ENCODE measurements at regions not wholly inside any gene's neighbourhood (a gene's known extent, or its start where the extent isn't known, plus 50 kb on each side); places are given as distances from the start of the nearest gene placed in this dataset.
A peak's percentile ranks its signal among the peaks of the same experiment; 100 is the strongest.

GRCh38 chr14:26846388-26846787 lies 248.6 kb upstream of the NOVA1 start:
- no peaks in the 10 kb centered on the region for H3K4me1 Mint-ChIP-seq
- no peak overlapping the region for H3K4me3 Mint-ChIP-seq
- no peaks in the 10 kb centered on the region for H3K36me3 Mint-ChIP-seq
- no peaks in the 10 kb centered on the region for H3K27me3 Mint-ChIP-seq
- no peak overlapping the region for H3K27ac Mint-ChIP-seq
- no peak for DNase-seq
- ATAC-seq (ENCODE audit: low read depth in 2 of 2): no peak
- H3K9me3 Mint-ChIP-seq: peaks cover 0 to 13% (median 0%) of the 10 kb centered on the region in 7 donors

GRCh38 chr14:26849514-26849913 lies 251.7 kb upstream of the NOVA1 start:
- no peaks in the 10 kb centered on the region for H3K36me3 Mint-ChIP-seq
- H3K27me3 Mint-ChIP-seq: no peaks in the 10 kb centered on the region
- DNase-seq: no peak
- H3K27ac Mint-ChIP-seq: no peak overlapping the region
- no peak overlapping the region for H3K4me3 Mint-ChIP-seq
- no peak for ATAC-seq (ENCODE audit: low read depth in 2 of 2)
- no peaks in the 10 kb centered on the region for H3K4me1 Mint-ChIP-seq
- peaks cover 0 to 13% (median 4%) of the 10 kb centered on the region in 7 donors for H3K9me3 Mint-ChIP-seq

DNA sequence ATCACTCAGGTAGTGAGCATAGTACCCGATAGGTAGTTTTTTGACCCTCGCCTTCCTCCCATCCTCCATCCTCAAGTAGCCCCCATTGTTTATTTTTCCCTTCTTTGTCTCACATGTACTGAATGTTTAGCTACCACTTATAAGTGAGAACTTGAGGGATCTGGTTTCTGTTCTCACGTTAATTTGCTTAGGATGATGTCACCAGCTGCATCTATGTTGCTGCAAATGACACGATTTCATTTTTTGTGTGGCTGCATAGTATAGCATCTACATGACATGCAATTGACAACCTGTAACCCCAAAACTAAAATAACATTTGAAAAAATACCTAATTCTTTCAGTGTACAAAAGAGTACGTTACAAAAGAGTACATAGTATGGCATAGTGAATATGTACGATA lies 254.0 kb upstream of the NOVA1 start:
- Mint-ChIP-seq H3K27ac (no peak overlapping the region), H3K4me1 (no peaks in the 10 kb centered on the region), H3K9me3 (peaks cover 0 to 13% (median 4%) of the 10 kb centered on the region in 7 donors), H3K36me3 (no peaks in the 10 kb centered on the region), H3K27me3 (no peaks in the 10 kb centered on the region), H3K4me3 (no peak overlapping the region)
- ATAC-seq (ENCODE audit: low read depth in 2 of 2) (no peak), DNase-seq (no peak)

DNA sequence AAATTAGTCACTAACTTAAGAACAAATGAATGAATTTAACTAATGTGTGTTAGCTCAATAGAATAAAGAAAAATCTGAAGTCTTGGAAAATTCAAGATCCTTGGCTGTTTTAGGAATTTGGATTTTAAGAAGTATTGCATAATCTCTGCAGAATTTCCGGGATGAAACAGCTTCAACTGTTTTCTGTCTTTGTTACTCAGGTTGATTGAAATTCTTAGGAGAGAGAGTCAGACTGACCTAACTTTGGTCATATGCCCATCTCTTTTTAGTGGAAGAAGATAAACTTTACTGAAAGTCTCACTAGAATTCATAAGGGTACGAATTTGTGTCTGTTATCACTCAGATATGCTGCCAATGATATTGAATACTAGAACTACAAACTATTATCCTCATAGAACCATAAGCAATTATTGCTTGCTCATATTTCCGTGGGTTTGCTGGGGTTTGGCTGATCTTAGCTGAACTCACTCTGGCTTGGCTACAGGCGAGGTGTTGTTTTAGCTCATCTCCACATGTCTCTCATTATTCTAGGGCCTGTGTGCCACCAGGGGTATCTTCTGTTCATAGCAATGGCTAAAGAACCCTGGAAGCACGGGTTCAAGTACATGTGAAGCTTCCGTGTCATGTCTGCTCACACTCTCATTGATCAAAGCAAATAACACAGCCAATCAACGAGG lies 257.4 kb upstream of the NOVA1 start:
- no peak overlapping the region for H3K27ac Mint-ChIP-seq
- no peaks in the 10 kb centered on the region for H3K36me3 Mint-ChIP-seq
- H3K9me3 Mint-ChIP-seq: peaks cover 0 to 8% (median 4%) of the 10 kb centered on the region in 7 donors
- no peaks in the 10 kb centered on the region for H3K27me3 Mint-ChIP-seq
- no peak for DNase-seq
- ATAC-seq (ENCODE audit: low read depth in 2 of 2): no peak
- no peak overlapping the region for H3K4me3 Mint-ChIP-seq
- H3K4me1 Mint-ChIP-seq: no peaks in the 10 kb centered on the region

DNA sequence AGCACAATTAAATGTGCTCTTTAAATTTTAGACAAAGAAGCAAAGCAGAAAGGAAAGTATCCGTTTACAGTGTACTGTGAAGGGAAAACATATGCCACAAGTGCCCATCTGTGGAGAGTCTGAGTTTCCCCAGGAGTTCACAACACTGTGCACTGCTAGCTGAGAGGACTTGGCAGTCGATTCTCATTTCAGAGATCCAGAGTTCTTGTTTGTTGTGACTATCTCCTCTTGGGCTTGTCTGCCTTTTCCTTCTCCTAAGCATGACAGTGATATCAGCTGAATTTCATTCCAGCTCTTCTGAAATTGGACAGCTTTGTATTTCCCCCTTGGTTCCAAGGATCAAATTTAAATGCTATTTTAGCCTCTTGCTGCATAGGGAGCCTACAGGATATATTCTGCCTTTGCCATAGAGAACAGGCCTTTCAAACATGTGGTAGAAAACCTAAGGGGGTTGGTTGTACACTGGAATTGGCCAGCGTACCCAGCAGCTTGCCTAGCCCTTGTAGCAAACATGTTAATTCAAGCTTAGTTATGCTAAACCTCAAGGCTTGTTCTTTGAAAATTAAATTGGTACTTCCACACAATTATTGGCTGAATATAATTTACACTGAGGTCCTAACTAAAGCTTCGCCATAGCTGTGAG lies 259.2 kb upstream of the NOVA1 start:
- no peak for ATAC-seq (ENCODE audit: low read depth in 2 of 2)

GRCh38 chr14:26859483-26859882 lies 261.6 kb upstream of the NOVA1 start:
- Mint-ChIP-seq H3K4me3 (no peak overlapping the region), H3K36me3 (no peaks in the 10 kb centered on the region), H3K27ac (no peak overlapping the region), H3K4me1 (no peaks in the 10 kb centered on the region), H3K9me3 (peaks cover 0 to 3% (median 0%) of the 10 kb centered on the region in 7 donors), H3K27me3 (no peaks in the 10 kb centered on the region)
- no peak for DNase-seq
- no peak for ATAC-seq (ENCODE audit: low read depth in 2 of 2)

More for the DNA sequence above, 259.2 kb upstream of the NOVA1 start:
- peaks cover 0 to 4% (median 2%) of the 10 kb centered on the region in 7 donors for H3K9me3 Mint-ChIP-seq
- H3K4me1 Mint-ChIP-seq: no peaks in the 10 kb centered on the region
- no peaks in the 10 kb centered on the region for H3K27me3 Mint-ChIP-seq
- no peaks in the 10 kb centered on the region for H3K36me3 Mint-ChIP-seq
- H3K27ac Mint-ChIP-seq: no peak overlapping the region
- no peak overlapping the region for H3K4me3 Mint-ChIP-seq
- no peak for DNase-seq

DNA sequence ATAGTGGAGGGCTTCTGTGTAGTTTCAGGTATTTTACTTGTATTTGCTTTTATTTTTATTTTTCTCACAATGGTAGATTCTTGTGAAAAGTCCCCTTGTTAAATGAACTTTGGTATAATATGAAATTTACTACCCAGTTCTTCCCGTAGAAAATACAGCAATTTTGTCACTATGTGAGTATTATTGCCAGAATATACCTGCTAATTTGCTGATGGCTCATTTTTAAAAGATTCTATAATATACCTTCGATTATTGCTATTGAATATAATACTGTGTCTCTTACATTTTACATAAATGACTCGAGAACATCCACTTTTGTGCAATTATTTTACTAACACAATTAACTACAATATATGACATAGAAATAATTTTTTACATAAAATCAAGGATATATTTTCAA lies 262.3 kb upstream of the NOVA1 start:
- Mint-ChIP-seq H3K9me3 (peaks cover 0 to 3% (median 0%) of the 10 kb centered on the region in 7 donors), H3K4me1 (no peaks in the 10 kb centered on the region)
- ATAC-seq (ENCODE audit: low read depth in 2 of 2): no peak

GRCh38 chr14:26863736-26864135 lies 265.9 kb upstream of the NOVA1 start:
- H3K9me3 Mint-ChIP-seq: peaks cover 0 to 5% (median 1%) of the 10 kb centered on the region in 7 donors
- no peak overlapping the region for H3K27ac Mint-ChIP-seq
- DNase-seq (no peak), ATAC-seq (ENCODE audit: low read depth in 2 of 2) (no peak)
- H3K4me3 Mint-ChIP-seq: no peak overlapping the region
- H3K36me3 Mint-ChIP-seq: no peaks in the 10 kb centered on the region
- H3K4me1 Mint-ChIP-seq: no peaks in the 10 kb centered on the region
- no peaks in the 10 kb centered on the region for H3K27me3 Mint-ChIP-seq

More for the DNA sequence above, 262.3 kb upstream of the NOVA1 start:
- H3K27me3 Mint-ChIP-seq: no peaks in the 10 kb centered on the region
- DNase-seq: no peak
- H3K27ac Mint-ChIP-seq: no peak overlapping the region
- H3K36me3 Mint-ChIP-seq: no peaks in the 10 kb centered on the region
- H3K4me3 Mint-ChIP-seq: no peak overlapping the region

GRCh38 chr14:26866721-26867120 lies 268.9 kb upstream of the NOVA1 start:
- H3K27me3 Mint-ChIP-seq: no peaks in the 10 kb centered on the region
- no peak overlapping the region for H3K4me3 Mint-ChIP-seq
- H3K9me3 Mint-ChIP-seq: peaks cover 0 to 5% (median 0%) of the 10 kb centered on the region in 7 donors
- DNase-seq (no peak), ATAC-seq (ENCODE audit: low read depth in 2 of 2) (no peak)
- no peaks in the 10 kb centered on the region for H3K36me3 Mint-ChIP-seq
- H3K4me1 Mint-ChIP-seq: no peaks in the 10 kb centered on the region
- H3K27ac Mint-ChIP-seq: no peak overlapping the region

GRCh38 chr14:26867171-26867757 lies 269.4 kb upstream of the NOVA1 start:
- ATAC-seq (ENCODE audit: low read depth in 2 of 2) (no peak), DNase-seq (no peak)
- Mint-ChIP-seq H3K36me3 (no peaks in the 10 kb centered on the region), H3K27me3 (no peaks in the 10 kb centered on the region), H3K4me3 (no peak overlapping the region), H3K27ac (no peak overlapping the region), H3K4me1 (no peaks in the 10 kb centered on the region), H3K9me3 (peaks cover 0 to 5% (median 0%) of the 10 kb centered on the region in 7 donors)

DNA sequence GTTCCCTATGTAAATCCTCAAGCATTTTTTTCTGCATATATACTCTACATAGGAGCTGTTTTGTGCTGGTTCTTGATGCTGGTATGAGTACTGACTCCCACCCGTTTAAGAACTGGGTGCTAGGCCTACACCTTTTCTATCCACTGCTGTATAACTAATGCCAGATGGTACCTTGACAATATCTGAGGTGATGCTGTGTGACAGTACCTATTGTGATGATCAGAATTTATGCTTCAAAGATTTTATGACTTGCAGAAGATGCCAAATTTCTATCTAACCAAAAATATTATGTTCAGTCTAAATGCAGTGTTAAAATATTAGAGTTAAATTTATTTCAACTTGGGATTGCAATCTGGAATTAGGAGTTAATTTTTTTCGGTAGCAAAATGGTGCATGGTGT lies 272.3 kb upstream of the NOVA1 start:
- no peak for ATAC-seq (ENCODE audit: low read depth in 2 of 2)
- Mint-ChIP-seq H3K9me3 (peaks cover 0 to 6% (median 0%) of the 10 kb centered on the region in 7 donors), H3K27ac (no peak overlapping the region), H3K4me3 (no peak overlapping the region), H3K4me1 (no peaks in the 10 kb centered on the region), H3K36me3 (no peaks in the 10 kb centered on the region), H3K27me3 (no peaks in the 10 kb centered on the region)
- no peak for DNase-seq

GRCh38 chr14:26870722-26871617 lies 273.1 kb upstream of the NOVA1 start:
- no peaks in the 10 kb centered on the region for H3K27me3 Mint-ChIP-seq
- no peak for ATAC-seq (ENCODE audit: low read depth in 2 of 2)
- no peaks in the 10 kb centered on the region for H3K36me3 Mint-ChIP-seq
- DNase-seq: no peak
- no peaks in the 10 kb centered on the region for H3K4me1 Mint-ChIP-seq
- no peak overlapping the region for H3K4me3 Mint-ChIP-seq
- H3K9me3 Mint-ChIP-seq: peaks cover 0 to 6% (median 0%) of the 10 kb centered on the region in 7 donors
- H3K27ac Mint-ChIP-seq: no peak overlapping the region

DNA sequence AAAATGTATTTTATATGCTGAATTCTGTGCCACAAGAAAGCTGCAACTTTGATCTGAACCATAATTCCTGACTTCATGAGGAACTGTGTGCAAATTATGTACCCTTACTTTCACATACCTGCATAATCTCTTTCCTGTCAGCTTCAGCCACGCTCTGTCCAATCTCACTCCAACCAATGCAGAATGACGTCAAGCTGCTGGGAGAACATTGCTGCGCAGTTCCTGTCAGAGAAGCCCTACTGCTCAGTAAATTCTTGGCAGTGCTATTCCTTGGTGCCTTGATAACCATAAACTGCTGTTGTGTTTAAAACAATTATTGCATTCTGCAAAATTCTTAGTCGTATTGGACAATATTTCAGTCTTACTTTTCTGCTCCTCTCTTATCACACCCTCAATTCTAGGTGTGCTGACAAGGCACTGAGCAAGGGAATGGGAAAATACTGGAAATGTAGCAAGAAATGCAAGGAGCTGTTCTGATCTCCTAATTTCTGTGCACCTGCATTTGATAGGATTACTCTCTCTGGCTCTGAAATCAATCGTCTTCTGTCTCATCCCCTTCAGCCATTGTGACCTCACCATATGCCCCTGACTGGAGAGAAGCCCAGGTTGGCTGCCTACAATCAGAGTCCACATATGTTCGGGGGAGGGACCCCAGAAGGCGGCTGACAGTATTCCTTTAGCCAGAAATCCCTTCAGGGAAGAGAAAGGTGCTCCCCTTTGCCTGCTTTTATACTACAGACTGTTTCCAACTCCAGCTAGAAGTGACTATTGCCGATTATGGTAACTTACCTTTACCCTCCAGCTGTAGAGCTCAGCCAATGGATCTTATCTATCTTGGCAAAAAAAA lies 274.9 kb upstream of the NOVA1 start:
- peak overlapping the region in 1 of 8 donors; percentile 64 for H3K4me3 Mint-ChIP-seq
- no peaks in the 10 kb centered on the region for H3K27me3 Mint-ChIP-seq
- no peak for DNase-seq
- ATAC-seq (ENCODE audit: low read depth in 2 of 2): no peak
- peaks cover 0 to 6% (median 0%) of the 10 kb centered on the region in 7 donors for H3K9me3 Mint-ChIP-seq
- no peaks in the 10 kb centered on the region for H3K36me3 Mint-ChIP-seq
- H3K27ac Mint-ChIP-seq: no peak overlapping the region
- no peaks in the 10 kb centered on the region for H3K4me1 Mint-ChIP-seq

Measured in naive B cell (primary cell).